ENCODE measurements at regions not wholly inside any gene's neighbourhood (a gene's known extent, or its start where the extent isn't known, plus 50 kb on each side); places are given as distances from the start of the nearest gene placed in this dataset.

GRCh38 chr16:87117936-87118335 lies 199.3 kb downstream of the C16orf95 start:
- H3K4me2 ChIP-seq (ENCODE audit: low read depth, low read length) = no peak overlapping the region
- H3K4me3 ChIP-seq (ENCODE audit: low read length) = no peak overlapping the region
- no peak for TF ChIP-seq EZH2 (optimal IDR thresholded peaks at IDR 0.05; ENCODE audit: low read depth, low read length)
- TF ChIP-seq CTCF (IDR thresholded peaks at IDR 0.05; ENCODE audit: low read length) = no peak
- no peak for TF ChIP-seq EZH2phosphoT487 (IDR thresholded peaks at IDR 0.05; ENCODE audit: low read length)

GRCh38 chr16:87119168-87119567 lies 198.0 kb downstream of the C16orf95 start:
- no peak for DNase-seq
- H3K4me1 ChIP-seq (ENCODE audit: low read length) = no peaks in the 10 kb centered on the region
- H3K9me3 ChIP-seq (replicated peaks; ENCODE audit: insufficient read depth, low read length) = no peaks in the 10 kb centered on the region
- H3K4me2 ChIP-seq (ENCODE audit: low read depth, low read length) = no peak overlapping the region
- no peaks in the 10 kb centered on the region for H3K9me2 ChIP-seq (replicated peaks; ENCODE audit: insufficient read depth, low read length)
- no peaks in the 10 kb centered on the region for H3K79me2 ChIP-seq (ENCODE audit: low read length)
- no peak overlapping the region for H3K9ac ChIP-seq (ENCODE audit: low read length)
- no peak overlapping the region for H2AFZ ChIP-seq (ENCODE audit: low read length)
- no peaks in the 10 kb centered on the region for H4K20me1 ChIP-seq (ENCODE audit: insufficient read depth, low read length)
- H3F3A ChIP-seq (ENCODE audit: insufficient read depth, low read length) = no peaks in the 10 kb centered on the region
- H3K27ac ChIP-seq (ENCODE audit: low read length) = no peak overlapping the region
- H3K4me3 ChIP-seq (ENCODE audit: low read length) = no peak overlapping the region
- TF ChIP-seq EZH2 (optimal IDR thresholded peaks at IDR 0.05; ENCODE audit: low read depth, low read length) (no peak), CTCF (IDR thresholded peaks at IDR 0.05; ENCODE audit: low read length) (no peak), EZH2phosphoT487 (IDR thresholded peaks at IDR 0.05; ENCODE audit: low read length) (no peak)
- no peaks in the 10 kb centered on the region for H3K36me3 ChIP-seq (replicated peaks; ENCODE audit: insufficient read depth, low read length)
- no peaks in the 10 kb centered on the region; the same call in 1 of the 2 replicates for H3K27me3 ChIP-seq (replicated peaks; ENCODE audit: insufficient read depth, low read length)

More at GRCh38 chr16:87117936-87118335, 199.3 kb downstream of the C16orf95 start:
- Histone ChIP-seq H3K4me1 (ENCODE audit: low read length) (no peaks in the 10 kb centered on the region), H3K9me2 (replicated peaks; ENCODE audit: insufficient read depth, low read length) (no peaks in the 10 kb centered on the region), H3K27ac (ENCODE audit: low read length) (no peak overlapping the region), H3K27me3 (replicated peaks; ENCODE audit: insufficient read depth, low read length) (no peaks in the 10 kb centered on the region; the same call in 1 of the 2 replicates), H3F3A (ENCODE audit: insufficient read depth, low read length) (no peaks in the 10 kb centered on the region), H4K20me1 (ENCODE audit: insufficient read depth, low read length) (no peaks in the 10 kb centered on the region), H3K36me3 (replicated peaks; ENCODE audit: insufficient read depth, low read length) (no peaks in the 10 kb centered on the region), H3K9ac (ENCODE audit: low read length) (no peak overlapping the region), H3K9me3 (replicated peaks; ENCODE audit: insufficient read depth, low read length) (no peaks in the 10 kb centered on the region), H2AFZ (ENCODE audit: low read length) (no peak overlapping the region), H3K79me2 (ENCODE audit: low read length) (no peaks in the 10 kb centered on the region)
- no peak for DNase-seq

GRCh38 chr16:87119748-87120147 lies 197.4 kb downstream of the C16orf95 start:
- no peak overlapping the region for H3K27ac ChIP-seq (ENCODE audit: low read length)
- no peak overlapping the region for H3K9ac ChIP-seq (ENCODE audit: low read length)
- no peak overlapping the region for H3K4me3 ChIP-seq (ENCODE audit: low read length)
- H3K27me3 ChIP-seq (replicated peaks; ENCODE audit: insufficient read depth, low read length) = no peaks in the 10 kb centered on the region; the same call in 1 of the 2 replicates
- H4K20me1 ChIP-seq (ENCODE audit: insufficient read depth, low read length) = no peaks in the 10 kb centered on the region
- H3K4me1 ChIP-seq (ENCODE audit: low read length) = no peaks in the 10 kb centered on the region
- H3F3A ChIP-seq (ENCODE audit: insufficient read depth, low read length) = no peaks in the 10 kb centered on the region
- no peaks in the 10 kb centered on the region for H3K79me2 ChIP-seq (ENCODE audit: low read length)
- TF ChIP-seq EZH2phosphoT487 (IDR thresholded peaks at IDR 0.05; ENCODE audit: low read length) = no peak
- TF ChIP-seq CTCF (IDR thresholded peaks at IDR 0.05; ENCODE audit: low read length) = no peak
- TF ChIP-seq EZH2 (optimal IDR thresholded peaks at IDR 0.05; ENCODE audit: low read depth, low read length) = no peak
- no peak overlapping the region for H3K4me2 ChIP-seq (ENCODE audit: low read depth, low read length)
- H2AFZ ChIP-seq (ENCODE audit: low read length) = no peak overlapping the region
- no peaks in the 10 kb centered on the region for H3K36me3 ChIP-seq (replicated peaks; ENCODE audit: insufficient read depth, low read length)
- H3K9me3 ChIP-seq (replicated peaks; ENCODE audit: insufficient read depth, low read length) = no peaks in the 10 kb centered on the region
- H3K9me2 ChIP-seq (replicated peaks; ENCODE audit: insufficient read depth, low read length) = no peaks in the 10 kb centered on the region
- no peak for DNase-seq
